CD4-positive, CD25-positive, alpha-beta regulatory T cell (primary cell): ENCODE measurements at regions not wholly inside any gene's neighbourhood (a gene's known extent, or its start where the extent isn't known, plus 50 kb on each side); places are given as distances from the start of the nearest gene placed in this dataset.

ENCODE experiments used
- ATAC-seq, 2 donors: fragments of 150-1000 bp; cut with Tn5 transposase; one replicate each; pipeline ENCODE4 v1.10.0; 2021; ENCODE audit warnings: low read depth in 2 of 2, moderate number of reproducible peaks in 2 of 2, moderate library complexity in 1 of 2
- DNase-seq, 3 donors: peaks; one replicate each; pipeline versions ENCODE4 v3.0.0 to v3.0.0-alpha.2; 2012 to 2022; ENCODE audit warnings: mixed read lengths in 1 of 3
- H3K27ac ChIP-seq: one replicate; pipeline ENCODE4 v1.7.0; 2013; ENCODE audit warnings: mild to moderate bottlenecking, low read length; ENCODE audit not compliant: insufficient read depth, poor library complexity, severe bottlenecking
- H3K27me3 ChIP-seq: one replicate; pipeline ENCODE4 v1.7.0; 2013; ENCODE audit warnings: low read length; ENCODE audit not compliant: control insufficient read depth, insufficient read depth
- H3K36me3 ChIP-seq: one replicate; pipeline ENCODE4 v1.7.0; 2013; ENCODE audit warnings: mild to moderate bottlenecking, low read length, moderate library complexity; ENCODE audit not compliant: control insufficient read depth, insufficient read depth
- H3K4me1 ChIP-seq: 2 replicates; pipeline ENCODE4 v1.7.0; 2013; ENCODE audit warnings: mild to moderate bottlenecking, low read length; ENCODE audit not compliant: insufficient read depth, control insufficient read depth, poor library complexity, severe bottlenecking
- H3K4me3 ChIP-seq: one replicate; pipeline ENCODE4 v1.7.0; 2013; ENCODE audit warnings: low read depth, mild to moderate bottlenecking, low read length, moderate library complexity
- H3K9me3 ChIP-seq, 2 experiments: 1 replicate in 1 of 2; 2 replicates in 1 of 2; pipeline ENCODE4 v1.7.0; 2013; ENCODE audit warnings: low read length in 2 of 2, mild to moderate bottlenecking in 1 of 2, moderate library complexity in 1 of 2; ENCODE audit not compliant: control insufficient read depth in 2 of 2
- H3K27ac Mint-ChIP-seq, 3 donors: one replicate each; pipeline ENCODE4 v1.8.0; 2020 to 2022; ENCODE audit warnings: mild to moderate bottlenecking in 3 of 3, mixed read lengths in 3 of 3, moderate library complexity in 2 of 3
- H3K27me3 Mint-ChIP-seq: one replicate; pipeline ENCODE4 v1.8.0; 2022; ENCODE audit warnings: mild to moderate bottlenecking, mixed read lengths
- H3K36me3 Mint-ChIP-seq: one replicate; pipeline ENCODE4 v1.8.0; 2020; ENCODE audit warnings: mixed read lengths
- H3K4me1 Mint-ChIP-seq, 4 donors: one replicate each; pipeline ENCODE4 v1.8.0; 2020 to 2022; ENCODE audit warnings: mixed read lengths in 4 of 4, mild to moderate bottlenecking in 1 of 4
- H3K4me3 Mint-ChIP-seq, 4 donors: one replicate each; pipeline ENCODE4 v1.8.0; 2020 to 2022; ENCODE audit warnings: mild to moderate bottlenecking in 4 of 4, mixed read lengths in 4 of 4, moderate library complexity in 3 of 4
- H3K9me3 Mint-ChIP-seq, 7 donors: one replicate each; pipeline ENCODE4 v1.8.0; 2020 to 2022; ENCODE audit warnings: mixed read lengths in 7 of 7, mild to moderate bottlenecking in 3 of 7, moderate library complexity in 2 of 7

- no peaks in the 10 kb centered on the region for H3K4me1 Mint-ChIP-seq
- H3K27me3 ChIP-seq, result peaks cover 5% of the 10 kb centered on the region
- DNase-seq, result no peak
- no peak for ATAC-seq
- no peaks in the 10 kb centered on the region for H3K4me1 ChIP-seq
- H3K27ac Mint-ChIP-seq, result no peak overlapping the region
- peaks cover 26% of the 10 kb centered on the region for H3K27me3 Mint-ChIP-seq
- H3K4me3 Mint-ChIP-seq, result no peak overlapping the region
- no peaks in the 10 kb centered on the region for H3K9me3 ChIP-seq
- no peak overlapping the region for H3K27ac ChIP-seq
- no peaks in the 10 kb centered on the region for H3K36me3 ChIP-seq
- peaks cover 0 to 2% (median 0%) of the 10 kb centered on the region in 7 donors for H3K9me3 Mint-ChIP-seq
- no peaks in the 10 kb centered on the region for H3K36me3 Mint-ChIP-seq
- H3K4me3 ChIP-seq, result no peak overlapping the region
Observed at GRCh38 chr2:15745350-15745749, 153.7 kb downstream of the DDX1 start.

GRCh38 chr2:15745907-15746702 lies 154.4 kb downstream of the DDX1 start:
- Histone ChIP-seq H3K4me1 (no peaks in the 10 kb centered on the region), H3K36me3 (no peaks in the 10 kb centered on the region), H3K4me3 (no peak overlapping the region), H3K27ac (no peak overlapping the region), H3K9me3 (no peaks in the 10 kb centered on the region), H3K27me3 (peaks cover 5% of the 10 kb centered on the region)
- no peaks in the 10 kb centered on the region for H3K36me3 Mint-ChIP-seq
- no peak overlapping the region for H3K27ac Mint-ChIP-seq
- H3K9me3 Mint-ChIP-seq, result peaks cover 0 to 2% (median 0%) of the 10 kb centered on the region in 7 donors
- DNase-seq (no peak), ATAC-seq (no peak)
- peaks cover 22% of the 10 kb centered on the region for H3K27me3 Mint-ChIP-seq
- no peaks in the 10 kb centered on the region for H3K4me1 Mint-ChIP-seq
- H3K4me3 Mint-ChIP-seq, result no peak overlapping the region

GRCh38 chr2:15746703-15747550 lies 155.3 kb downstream of the DDX1 start:
- Mint-ChIP-seq H3K4me3 (no peak overlapping the region), H3K27ac (peak overlapping the region in 1 of 3 donors; percentile 94), H3K36me3 (no peaks in the 10 kb centered on the region), H3K9me3 (peaks cover 0 to 2% (median 0%) of the 10 kb centered on the region in 7 donors), H3K27me3 (peaks cover 22% of the 10 kb centered on the region), H3K4me1 (no peaks in the 10 kb centered on the region)
- peaks cover 5% of the 10 kb centered on the region for H3K27me3 ChIP-seq
- H3K27ac ChIP-seq, result no peak overlapping the region
- no peaks in the 10 kb centered on the region for H3K9me3 ChIP-seq
- H3K36me3 ChIP-seq, result no peaks in the 10 kb centered on the region
- ATAC-seq (no peak), DNase-seq (no peak)
- no peaks in the 10 kb centered on the region for H3K4me1 ChIP-seq
- no peak overlapping the region for H3K4me3 ChIP-seq

DNA sequence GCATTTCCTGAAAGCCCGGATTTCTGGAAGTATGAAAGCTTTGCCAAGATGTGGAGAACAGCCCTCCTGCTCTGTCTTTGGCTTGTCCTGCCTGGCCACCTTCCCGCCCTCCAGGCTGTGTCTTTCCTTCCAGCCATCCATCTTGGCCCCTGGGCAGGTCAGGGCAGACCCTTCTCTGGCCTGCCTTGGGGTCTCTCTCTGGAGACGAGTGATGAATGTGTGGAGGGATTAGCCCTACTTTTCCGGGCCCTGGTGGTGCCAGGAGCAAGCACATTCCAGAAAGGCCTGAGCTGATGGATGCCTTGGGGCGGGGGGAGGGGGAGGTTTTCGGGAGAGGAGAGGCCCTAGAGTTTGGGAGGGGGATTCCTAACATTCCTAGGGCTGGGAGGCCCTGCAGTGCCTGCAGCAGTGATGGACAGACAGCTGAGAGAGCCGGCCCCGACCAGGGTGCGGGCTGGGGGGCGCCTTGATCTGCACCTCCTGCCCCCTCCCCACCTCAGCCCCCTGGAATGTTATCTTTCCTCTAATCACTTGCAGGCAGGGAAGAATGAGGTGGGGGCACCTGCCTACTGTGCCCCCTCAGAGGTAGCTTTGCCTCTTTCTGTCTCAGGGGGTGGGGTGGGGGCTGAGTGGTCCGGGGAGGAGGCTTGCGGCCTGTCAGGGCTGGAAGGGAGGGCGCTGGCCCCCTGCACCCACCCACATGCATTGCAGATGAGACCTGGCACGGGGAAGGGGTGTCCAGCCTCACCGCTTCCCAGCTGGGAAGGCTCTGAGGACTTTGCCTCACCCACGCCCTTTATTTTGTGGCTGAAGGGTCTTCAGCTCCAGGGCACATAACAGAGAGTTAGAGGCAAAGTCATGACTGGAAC lies 156.2 kb downstream of the DDX1 start:
- Histone ChIP-seq H3K9me3 (no peaks in the 10 kb centered on the region), H3K4me1 (no peaks in the 10 kb centered on the region), H3K4me3 (no peak overlapping the region), H3K27ac (no peak overlapping the region), H3K27me3 (peaks cover 5% of the 10 kb centered on the region), H3K36me3 (no peaks in the 10 kb centered on the region)
- ATAC-seq (no peak), DNase-seq (no peak)
- H3K4me3 Mint-ChIP-seq, result no peak overlapping the region
- peaks cover 19% of the 10 kb centered on the region for H3K27me3 Mint-ChIP-seq
- no peaks in the 10 kb centered on the region for H3K4me1 Mint-ChIP-seq
- H3K36me3 Mint-ChIP-seq, result no peaks in the 10 kb centered on the region
- H3K9me3 Mint-ChIP-seq, result peaks cover 0 to 2% (median 0%) of the 10 kb centered on the region in 7 donors
- no peak overlapping the region for H3K27ac Mint-ChIP-seq

- peak in 1 of 3 donors; percentile 13 for DNase-seq
- no peak for ATAC-seq
Observed at GRCh38 chr2:15748736-15749323, 157.2 kb downstream of the DDX1 start.

GRCh38 chr2:15749460-15750432 lies 158.1 kb downstream of the DDX1 start:
- no peak for DNase-seq
- ATAC-seq, result no peak
- no peak overlapping the region for H3K4me3 Mint-ChIP-seq
- peaks cover 14% of the 10 kb centered on the region for H3K27me3 Mint-ChIP-seq
- H3K36me3 Mint-ChIP-seq, result no peaks in the 10 kb centered on the region
- Histone ChIP-seq H3K4me3 (no peak overlapping the region), H3K27me3 (peaks cover 3% of the 10 kb centered on the region), H3K27ac (no peak overlapping the region), H3K36me3 (no peaks in the 10 kb centered on the region), H3K9me3 (no peaks in the 10 kb centered on the region), H3K4me1 (no peaks in the 10 kb centered on the region)
- no peaks in the 10 kb centered on the region for H3K4me1 Mint-ChIP-seq
- no peak overlapping the region for H3K27ac Mint-ChIP-seq
- H3K9me3 Mint-ChIP-seq, result peaks cover 0 to 2% (median 0%) of the 10 kb centered on the region in 7 donors

More at GRCh38 chr2:15748736-15749323, 157.2 kb downstream of the DDX1 start:
- Mint-ChIP-seq H3K4me3 (no peak overlapping the region), H3K9me3 (peaks cover 0 to 2% (median 0%) of the 10 kb centered on the region in 7 donors), H3K27ac (no peak overlapping the region), H3K27me3 (peaks cover 19% of the 10 kb centered on the region), H3K4me1 (no peaks in the 10 kb centered on the region), H3K36me3 (no peaks in the 10 kb centered on the region)
- H3K27me3 ChIP-seq, result peaks cover 5% of the 10 kb centered on the region
- no peaks in the 10 kb centered on the region for H3K9me3 ChIP-seq
- no peaks in the 10 kb centered on the region for H3K36me3 ChIP-seq
- no peak overlapping the region for H3K4me3 ChIP-seq
- no peaks in the 10 kb centered on the region for H3K4me1 ChIP-seq
- H3K27ac ChIP-seq, result no peak overlapping the region
